ENCODE measurements at regions not wholly inside any gene's neighbourhood (a gene's known extent, or its start where the extent isn't known, plus 50 kb on each side); places are given as distances from the start of the nearest gene placed in this dataset.

DNA sequence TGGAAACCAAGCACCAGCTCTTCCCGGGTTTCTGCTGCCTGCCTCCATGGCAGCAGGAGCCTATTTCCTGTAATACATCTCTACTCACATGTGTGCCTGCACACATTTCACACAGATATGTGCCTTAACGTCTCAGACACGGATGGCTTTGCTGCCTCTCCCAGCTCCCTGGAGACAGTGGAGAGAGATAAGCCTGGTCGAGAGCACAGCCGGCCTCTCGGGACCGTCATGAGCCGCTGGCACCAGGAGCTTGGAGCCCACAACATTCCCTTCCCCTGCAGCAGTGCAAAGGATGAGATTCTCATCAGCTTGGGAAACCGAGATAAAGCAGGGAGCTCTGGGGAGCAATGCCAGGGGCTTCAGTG, 587.7 kb downstream of the BRD1 start:
- H3K27me3 ChIP-seq (ENCODE audit: low read length), result no peaks in the 10 kb centered on the region
- H3K9ac ChIP-seq (ENCODE audit: low read length), result no peak overlapping the region
- no peak overlapping the region for H3K4me2 ChIP-seq (ENCODE audit: low read depth, low read length, poor library complexity, severe bottlenecking)
- H3K27ac ChIP-seq (ENCODE audit: low read length), result no peak overlapping the region
- H3K4me3 ChIP-seq (ENCODE audit: low read length), result no peak overlapping the region
- H3K9me3 ChIP-seq (ENCODE audit: low read length), result no peaks in the 10 kb centered on the region
- no peaks in the 10 kb centered on the region for H3K79me2 ChIP-seq (ENCODE audit: low read length)
- no peaks in the 10 kb centered on the region for H3K36me3 ChIP-seq (ENCODE audit: insufficient read depth, low read length)
- no peak for DNase-seq
- no peak overlapping the region for H2AFZ ChIP-seq (ENCODE audit: low read length)
- H3K4me1 ChIP-seq (ENCODE audit: low read length), result peaks cover 4% of the 10 kb centered on the region
- H4K20me1 ChIP-seq (ENCODE audit: insufficient read depth, low read depth, low read length), result peaks cover 3% of the 10 kb centered on the region; the same call in 1 of the 2 replicates
- no peaks in the 10 kb centered on the region for H3K9me2 ChIP-seq (replicated peaks; ENCODE audit: insufficient read depth, low read length)

GRCh38 chr22:49239264-49240015, 588.2 kb downstream of the BRD1 start:
- Histone ChIP-seq H3K4me3 (ENCODE audit: low read length) (no peak overlapping the region), H2AFZ (ENCODE audit: low read length) (no peak overlapping the region), H3K36me3 (ENCODE audit: insufficient read depth, low read length) (no peaks in the 10 kb centered on the region), H3K27ac (ENCODE audit: low read length) (no peak overlapping the region), H3K4me1 (ENCODE audit: low read length) (peaks cover 4% of the 10 kb centered on the region), H3K9ac (ENCODE audit: low read length) (no peak overlapping the region), H3K79me2 (ENCODE audit: low read length) (no peaks in the 10 kb centered on the region), H3K9me3 (ENCODE audit: low read length) (no peaks in the 10 kb centered on the region), H4K20me1 (ENCODE audit: insufficient read depth, low read depth, low read length) (peaks cover 3% of the 10 kb centered on the region; the same call in 1 of the 2 replicates), H3K9me2 (replicated peaks; ENCODE audit: insufficient read depth, low read length) (no peaks in the 10 kb centered on the region), H3K4me2 (ENCODE audit: low read depth, low read length, poor library complexity, severe bottlenecking) (no peak overlapping the region), H3K27me3 (ENCODE audit: low read length) (no peaks in the 10 kb centered on the region)
- no peak for DNase-seq

DNA sequence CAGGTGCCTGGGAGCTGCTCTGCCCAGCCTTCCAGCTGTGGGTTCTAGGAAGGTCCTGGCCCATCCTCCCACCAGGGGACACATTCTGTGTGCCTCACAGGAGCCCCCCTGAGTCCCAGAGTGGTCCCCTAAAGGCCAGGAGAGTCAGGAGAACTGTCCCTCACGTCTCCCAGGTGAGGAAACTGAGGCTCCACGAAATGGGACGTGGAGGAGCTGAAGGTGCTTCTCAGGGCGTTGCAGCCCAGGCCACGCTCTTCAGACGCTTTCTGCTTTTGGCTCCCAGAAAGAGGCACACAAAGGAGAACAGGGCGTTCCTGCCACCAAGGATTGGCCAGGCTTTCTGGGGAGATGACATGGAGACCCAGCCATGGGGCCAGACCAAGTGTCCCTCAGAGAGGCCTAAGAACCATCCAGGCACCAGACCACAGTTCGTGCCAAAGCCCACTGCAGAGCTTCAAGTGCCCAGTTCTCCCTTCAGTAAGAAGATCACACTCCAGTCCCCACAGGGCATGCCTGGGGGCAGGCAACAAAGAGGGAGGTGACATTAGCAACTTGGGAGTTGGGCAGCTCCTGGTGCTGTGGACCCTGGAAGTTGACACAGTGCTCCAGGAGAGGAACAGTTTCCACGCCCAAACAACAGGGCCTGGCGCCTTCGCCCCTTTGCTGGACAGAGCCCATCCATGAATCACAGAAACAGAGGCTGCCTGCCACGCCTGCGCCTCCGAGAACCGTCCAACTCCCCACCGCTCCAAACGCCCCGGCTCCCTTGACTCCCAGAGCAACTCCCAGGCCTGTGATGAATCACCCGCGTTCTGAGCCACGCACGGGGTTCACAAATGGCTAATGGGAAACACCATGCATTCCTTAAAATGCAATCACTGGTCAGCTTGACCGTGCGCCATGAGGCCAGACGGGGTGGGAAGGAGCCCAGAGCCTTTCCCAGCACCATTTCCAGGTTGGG, 589.2 kb downstream of the BRD1 start:
- Histone ChIP-seq H3K4me1 (ENCODE audit: low read length) (peaks cover 6% of the 10 kb centered on the region), H3K9me2 (replicated peaks; ENCODE audit: insufficient read depth, low read length) (no peaks in the 10 kb centered on the region), H3K4me3 (ENCODE audit: low read length) (no peak overlapping the region), H3K4me2 (ENCODE audit: low read depth, low read length, poor library complexity, severe bottlenecking) (no peak overlapping the region), H3K27ac (ENCODE audit: low read length) (no peak overlapping the region), H3K9me3 (ENCODE audit: low read length) (no peaks in the 10 kb centered on the region), H3K27me3 (ENCODE audit: low read length) (no peaks in the 10 kb centered on the region), H3K36me3 (ENCODE audit: insufficient read depth, low read length) (no peaks in the 10 kb centered on the region), H3K79me2 (ENCODE audit: low read length) (no peaks in the 10 kb centered on the region), H2AFZ (ENCODE audit: low read length) (no peak overlapping the region), H4K20me1 (ENCODE audit: insufficient read depth, low read depth, low read length) (peaks cover 3% of the 10 kb centered on the region; the same call in 1 of the 2 replicates), H3K9ac (ENCODE audit: low read length) (no peak overlapping the region)
- DNase-seq, result no peak

- Histone ChIP-seq H4K20me1 (ENCODE audit: insufficient read depth, low read depth, low read length) (peaks cover 3% of the 10 kb centered on the region; the same call in 1 of the 2 replicates), H3K36me3 (ENCODE audit: insufficient read depth, low read length) (no peaks in the 10 kb centered on the region), H3K27me3 (ENCODE audit: low read length) (no peaks in the 10 kb centered on the region), H3K4me2 (ENCODE audit: low read depth, low read length, poor library complexity, severe bottlenecking) (no peak overlapping the region), H3K79me2 (ENCODE audit: low read length) (no peaks in the 10 kb centered on the region), H3K9me2 (replicated peaks; ENCODE audit: insufficient read depth, low read length) (no peaks in the 10 kb centered on the region), H2AFZ (ENCODE audit: low read length) (no peak overlapping the region), H3K4me1 (ENCODE audit: low read length) (peaks cover 7% of the 10 kb centered on the region), H3K9ac (ENCODE audit: low read length) (no peak overlapping the region), H3K4me3 (ENCODE audit: low read length) (no peak overlapping the region), H3K27ac (ENCODE audit: low read length) (no peak overlapping the region), H3K9me3 (ENCODE audit: low read length) (no peaks in the 10 kb centered on the region)
- DNase-seq, result no peak
Measured at GRCh38 chr22:49237703-49238102, 590.0 kb downstream of the BRD1 start.

DNA sequence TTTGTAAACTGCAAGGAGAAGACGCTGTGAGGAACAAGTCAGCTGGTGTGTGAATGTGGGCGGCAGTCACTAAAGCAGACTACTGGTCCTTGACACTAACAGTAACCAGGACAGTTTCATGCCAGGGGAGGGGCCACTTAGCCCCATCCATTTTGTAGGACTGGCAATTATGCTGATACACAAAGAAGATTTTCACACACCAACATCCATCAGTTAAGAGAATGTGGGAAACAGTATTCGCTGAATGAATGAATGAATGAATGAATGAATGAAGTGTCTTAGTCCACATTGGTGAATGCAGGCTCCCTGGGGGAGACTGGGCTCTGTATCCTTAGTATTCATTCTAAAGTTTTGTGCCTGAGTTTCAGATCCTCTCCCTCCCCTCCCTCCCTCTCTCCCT, 590.4 kb downstream of the BRD1 start:
- Histone ChIP-seq H3K27ac (ENCODE audit: low read length) (no peak overlapping the region), H3K4me3 (ENCODE audit: low read length) (no peak overlapping the region), H3K27me3 (ENCODE audit: low read length) (no peaks in the 10 kb centered on the region), H3K9me2 (replicated peaks; ENCODE audit: insufficient read depth, low read length) (no peaks in the 10 kb centered on the region), H2AFZ (ENCODE audit: low read length) (no peak overlapping the region), H4K20me1 (ENCODE audit: insufficient read depth, low read depth, low read length) (peaks cover 3% of the 10 kb centered on the region; the same call in 1 of the 2 replicates), H3K4me1 (ENCODE audit: low read length) (peaks cover 7% of the 10 kb centered on the region), H3K9me3 (ENCODE audit: low read length) (no peaks in the 10 kb centered on the region), H3K36me3 (ENCODE audit: insufficient read depth, low read length) (no peaks in the 10 kb centered on the region), H3K4me2 (ENCODE audit: low read depth, low read length, poor library complexity, severe bottlenecking) (no peak overlapping the region), H3K9ac (ENCODE audit: low read length) (no peak overlapping the region), H3K79me2 (ENCODE audit: low read length) (no peaks in the 10 kb centered on the region)
- no peak for DNase-seq

DNA sequence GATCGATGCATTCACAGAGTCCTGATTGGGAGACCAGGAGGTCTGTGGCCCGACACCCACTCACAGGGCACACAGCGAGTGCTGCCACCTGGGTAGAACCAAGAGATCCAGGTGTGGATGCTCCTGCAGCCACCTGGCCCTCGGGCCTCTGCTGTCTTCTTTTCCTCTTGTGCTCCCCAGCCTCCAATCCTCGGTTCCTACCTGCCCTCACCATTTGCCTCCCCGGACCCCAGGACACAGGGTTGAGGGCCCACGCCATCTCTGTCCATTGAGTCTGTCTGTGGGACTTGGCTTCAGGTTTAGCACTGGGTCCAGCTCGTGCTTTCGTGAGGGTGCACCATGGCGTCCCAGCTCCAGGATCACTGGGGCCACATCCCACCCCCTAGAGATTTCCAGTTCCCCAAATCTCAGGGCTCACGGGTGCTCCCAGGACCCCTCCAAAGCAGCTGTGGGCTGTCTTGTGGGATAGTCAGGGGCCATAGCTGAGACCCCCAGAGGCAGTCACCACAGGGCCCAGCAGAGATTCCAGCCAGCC, 591.1 kb downstream of the BRD1 start:
- H3K27ac ChIP-seq (ENCODE audit: low read length), result no peak overlapping the region
- H3K4me2 ChIP-seq (ENCODE audit: low read depth, low read length, poor library complexity, severe bottlenecking), result no peak overlapping the region
- no peaks in the 10 kb centered on the region for H3K79me2 ChIP-seq (ENCODE audit: low read length)
- H3K36me3 ChIP-seq (ENCODE audit: insufficient read depth, low read length), result no peaks in the 10 kb centered on the region
- H3K9me2 ChIP-seq (replicated peaks; ENCODE audit: insufficient read depth, low read length), result no peaks in the 10 kb centered on the region
- peaks cover 3% of the 10 kb centered on the region; the same call in 1 of the 2 replicates for H4K20me1 ChIP-seq (ENCODE audit: insufficient read depth, low read depth, low read length)
- H3K27me3 ChIP-seq (ENCODE audit: low read length), result no peaks in the 10 kb centered on the region
- no peak overlapping the region for H3K9ac ChIP-seq (ENCODE audit: low read length)
- no peak overlapping the region for H2AFZ ChIP-seq (ENCODE audit: low read length)
- peaks cover 7% of the 10 kb centered on the region for H3K4me1 ChIP-seq (ENCODE audit: low read length)
- no peak overlapping the region for H3K4me3 ChIP-seq (ENCODE audit: low read length)
- H3K9me3 ChIP-seq (ENCODE audit: low read length), result no peaks in the 10 kb centered on the region
- DNase-seq, result no peak

- H3K27me3 ChIP-seq (ENCODE audit: low read length), result no peaks in the 10 kb centered on the region
- H4K20me1 ChIP-seq (ENCODE audit: insufficient read depth, low read depth, low read length), result peaks cover 3% of the 10 kb centered on the region; the same call in 1 of the 2 replicates
- H3K9ac ChIP-seq (ENCODE audit: low read length), result no peak overlapping the region
- no peaks in the 10 kb centered on the region for H3K9me2 ChIP-seq (replicated peaks; ENCODE audit: insufficient read depth, low read length)
- no peak overlapping the region for H3K27ac ChIP-seq (ENCODE audit: low read length)
- no peaks in the 10 kb centered on the region for H3K36me3 ChIP-seq (ENCODE audit: insufficient read depth, low read length)
- no peak overlapping the region for H3K4me3 ChIP-seq (ENCODE audit: low read length)
- no peaks in the 10 kb centered on the region for H3K9me3 ChIP-seq (ENCODE audit: low read length)
- DNase-seq, result no peak
- no peak overlapping the region for H2AFZ ChIP-seq (ENCODE audit: low read length)
- H3K79me2 ChIP-seq (ENCODE audit: low read length), result no peaks in the 10 kb centered on the region
- no peak overlapping the region for H3K4me2 ChIP-seq (ENCODE audit: low read depth, low read length, poor library complexity, severe bottlenecking)
- H3K4me1 ChIP-seq (ENCODE audit: low read length), result peaks cover 7% of the 10 kb centered on the region
Measured at GRCh38 chr22:49235463-49236300, 592.0 kb downstream of the BRD1 start.

All from Karpas-422 (cell line).